H1 (cell line): ENCODE measurements at regions not wholly inside any gene's neighbourhood (a gene's known extent, or its start where the extent isn't known, plus 50 kb on each side); places are given as distances from the start of the nearest gene placed in this dataset.
A peak's percentile ranks its signal among the peaks of the same experiment; 100 is the strongest.

Experiments used
- CTCF ChIA-PET: fragments of 300-600 bp; sonication (Branson Sonifier 250); formaldehyde crosslinking; loops from one replicate; lab custom pipeline; 2021; ENCODE audit not compliant: partially characterized antibody; lab: Charles Lee
- POLR2A ChIA-PET: fragments of 300-600 bp; sonication (Branson Sonifier 250); formaldehyde crosslinking; loops from one replicate; lab custom pipeline; 2021; ENCODE audit warnings: inconsistent platforms; ENCODE audit not compliant: partially characterized antibody; lab: Charles Lee
- DNase-seq, 2 experiments: peaks; one replicate each; pipeline versions ENCODE4 v3.0.0 to v3.0.0-alpha.2; 2010 to 2022; ENCODE audit warnings: low spot score in 2 of 2, low read depth in 1 of 2, mixed read lengths in 1 of 2
- FAIRE-seq: peaks from 2 replicates; lab custom pipeline; 2011; peaks lifted over from hg19 to GRCh38; lab: Jason Lieb, UNC
- H2AFZ ChIP-seq: 2 replicates; pipeline ENCODE4 v1.8.1; 2012; ENCODE audit warnings: low read length, inconsistent platforms
- H2AK5ac ChIP-seq: 2 replicates; pipeline ENCODE4 v1.6.1; 2013; ENCODE audit warnings: low read depth, low read length
- H2BK120ac ChIP-seq: replicated peaks from 2 replicates; pipeline ENCODE3; 2013; ENCODE audit warnings: low read depth, low read length, inconsistent platforms
- H2BK12ac ChIP-seq: 2 replicates; pipeline ENCODE4 v1.6.1; 2013; ENCODE audit warnings: low read depth, low read length
- H2BK15ac ChIP-seq: 2 replicates; pipeline ENCODE4 v1.6.1; 2013; ENCODE audit warnings: low read length
- H2BK20ac ChIP-seq: 2 replicates; pipeline ENCODE4 v1.6.1; 2013; ENCODE audit warnings: low read length
- H2BK5ac ChIP-seq: 2 replicates; pipeline ENCODE4 v1.6.1; 2013; ENCODE audit warnings: low read depth, low read length
- H3K14ac ChIP-seq: 2 replicates; pipeline ENCODE4 v1.6.1; 2013; ENCODE audit warnings: inconsistent platforms; ENCODE audit not compliant: insufficient read length
- H3K18ac ChIP-seq: 2 replicates; pipeline ENCODE4 v1.6.1; 2013; ENCODE audit warnings: low read length; ENCODE audit errors: extremely low read depth
- H3K23ac ChIP-seq: 2 replicates; pipeline ENCODE4 v1.6.1; 2013; ENCODE audit warnings: inconsistent platforms; ENCODE audit not compliant: insufficient read length
- H3K23me2 ChIP-seq: 2 replicates; pipeline ENCODE4 v1.6.1; 2013; ENCODE audit warnings: low read depth, low read length
- H3K27ac ChIP-seq: 2 replicates; pipeline ENCODE4 v1.6.1; 2011; ENCODE audit warnings: low read depth, low read length, inconsistent platforms
- H3K27me3 ChIP-seq, 4 experiments: replicated peaks in 1 of 4; 1 replicate in 1 of 4; 2 replicates in 3 of 4; pipeline versions ENCODE4 v1.6.1 to v1.8.1; 2011 to 2013; ENCODE audit warnings: low read length in 3 of 4, mild to moderate bottlenecking in 3 of 4, inconsistent platforms in 2 of 4, mixed read lengths in 2 of 4, moderate library complexity in 1 of 4; ENCODE audit not compliant: control insufficient read depth in 3 of 4, insufficient read depth in 3 of 4; ENCODE audit errors: extremely low read depth in 1 of 4
- H3K36me3 ChIP-seq, 4 experiments: 2 replicates each; pipeline versions ENCODE4 v1.6.1 to v1.8.1; 2011 to 2013; ENCODE audit warnings: mild to moderate bottlenecking in 4 of 4, low read length in 3 of 4, moderate library complexity in 2 of 4, control low read depth in 1 of 4, inconsistent platforms in 1 of 4; ENCODE audit not compliant: insufficient read depth in 4 of 4, control insufficient read depth in 2 of 4
- H3K4ac ChIP-seq: replicated peaks from 2 replicates; pipeline ENCODE3; 2013; ENCODE audit warnings: low read length, low read depth, mixed read lengths, inconsistent platforms; ENCODE audit not compliant: insufficient read length
- H3K4me1 ChIP-seq, 4 experiments: replicated peaks in 1 of 4; 1 replicate in 1 of 4; 2 replicates in 3 of 4; pipeline versions ENCODE4 v1.6.1 to v1.8.1; 2011 to 2013; ENCODE audit warnings: low read length in 3 of 4, inconsistent platforms in 2 of 4, mixed read lengths in 1 of 4; ENCODE audit not compliant: insufficient read depth in 4 of 4, control insufficient read depth in 3 of 4
- H3K4me2 ChIP-seq, 2 experiments: 2 replicates each; pipeline versions ENCODE4 v1.6.1 to v1.8.1; 2011 to 2013; ENCODE audit warnings: low read depth in 2 of 2, low read length in 2 of 2, control low read depth in 1 of 2, inconsistent platforms in 1 of 2, mild to moderate bottlenecking in 1 of 2; ENCODE audit not compliant: insufficient read depth in 1 of 2
- H3K4me3 ChIP-seq, 4 experiments: fragments of 200-600, 300-600 bp in 1 of 4; sonication (generic), shearing (Covaris generic), sonication (Bioruptor Twin) in 1 of 4; 2 replicates each; pipeline versions ENCODE4 v1.5.1 to v1.8.1; 2011 to 2016; ENCODE audit warnings: low read length in 4 of 4, low read depth in 3 of 4, control low read depth in 2 of 4, inconsistent platforms in 2 of 4, mild to moderate bottlenecking in 2 of 4, mixed read lengths in 1 of 4, moderate library complexity in 1 of 4; ENCODE audit not compliant: insufficient read depth in 2 of 4; ENCODE audit errors: extremely low read depth in 1 of 4
- H3K56ac ChIP-seq: replicated peaks from 2 replicates; pipeline ENCODE3; 2013; ENCODE audit warnings: low read depth, mild to moderate bottlenecking, mixed read lengths, low read length, inconsistent platforms; ENCODE audit not compliant: insufficient read length
- H3K79me1 ChIP-seq: 2 replicates; pipeline ENCODE4 v1.6.1; 2013; ENCODE audit warnings: low read depth, low read length, control low read depth
- H3K79me2 ChIP-seq, 2 experiments: 2 replicates each; pipeline versions ENCODE4 v1.6.1 to v1.8.1; 2012 to 2013; ENCODE audit warnings: low read length in 2 of 2, mild to moderate bottlenecking in 2 of 2, inconsistent platforms in 1 of 2; ENCODE audit not compliant: insufficient read depth in 2 of 2, control insufficient read depth in 1 of 2
- H3K9ac ChIP-seq, 4 experiments: replicated peaks in 1 of 4; 1 replicate in 1 of 4; 2 replicates in 3 of 4; pipeline versions ENCODE4 v1.6.1 to v1.8.1; 2011 to 2013; ENCODE audit warnings: low read depth in 3 of 4, low read length in 3 of 4, control low read depth in 2 of 4, mild to moderate bottlenecking in 2 of 4, moderate library complexity in 2 of 4, inconsistent platforms in 1 of 4; ENCODE audit errors: extremely low read depth in 1 of 4
- H3K9me3 ChIP-seq, 2 experiments: 2 replicates each; pipeline versions ENCODE4 v1.6.1 to v1.8.1; 2012 to 2013; ENCODE audit warnings: mild to moderate bottlenecking in 2 of 2, moderate library complexity in 2 of 2, control low read depth in 1 of 2, inconsistent platforms in 1 of 2, low read depth in 1 of 2, low read length in 1 of 2, mixed read lengths in 1 of 2; ENCODE audit not compliant: insufficient read depth in 2 of 2
- H4K20me1 ChIP-seq, 2 experiments: replicated peaks in 1 of 2; 2 replicates each; pipeline versions ENCODE3 to v1.8.1; 2011 to 2013; ENCODE audit warnings: inconsistent platforms in 2 of 2, low read length in 2 of 2, mild to moderate bottlenecking in 1 of 2; ENCODE audit not compliant: insufficient read depth in 2 of 2, control insufficient read depth in 1 of 2
- H4K5ac ChIP-seq: 2 replicates; pipeline ENCODE4 v1.6.1; 2013; ENCODE audit warnings: low read length, low read depth, mixed read lengths, inconsistent platforms; ENCODE audit not compliant: insufficient read length
- H4K8ac ChIP-seq: 2 replicates; pipeline ENCODE4 v1.8.0; 2013; ENCODE audit warnings: mild to moderate bottlenecking, moderate library complexity, low read length, inconsistent platforms; ENCODE audit not compliant: insufficient read depth; ENCODE audit errors: extremely low read depth
- H4K91ac ChIP-seq: replicated peaks from 2 replicates; pipeline ENCODE3; 2013; ENCODE audit warnings: low read length, mixed read lengths, inconsistent platforms; ENCODE audit not compliant: insufficient read length
- ATF3 ChIP-seq: IDR thresholded peaks from 2 replicates; pipeline ENCODE4 v1.6.1; 2011; ENCODE audit warnings: low read depth, mild to moderate bottlenecking, low read length; ENCODE audit not compliant: insufficient read depth
- WGBS, 2 experiments: shearing (Covaris generic) in 1 of 2; methylation state at CpG; one replicate each; pipeline versions ENCODE4 v1.1.6 to v1.1.7; 2013 to 2015; ENCODE audit warnings: low lambda C conversion rate in 2 of 2, mixed read lengths in 2 of 2, inconsistent platforms in 1 of 2, low coverage in 1 of 2, missing lambda C conversion rate in 1 of 2; ENCODE audit not compliant: insufficient replicate concordance in 2 of 2, insufficient coverage in 1 of 2, insufficient read length in 1 of 2; ENCODE audit errors: extremely low coverage in 1 of 2, missing lambda C conversion rate in 1 of 2; 5-methylcytosine and 5-hydroxymethylcytosine counted together

DNA sequence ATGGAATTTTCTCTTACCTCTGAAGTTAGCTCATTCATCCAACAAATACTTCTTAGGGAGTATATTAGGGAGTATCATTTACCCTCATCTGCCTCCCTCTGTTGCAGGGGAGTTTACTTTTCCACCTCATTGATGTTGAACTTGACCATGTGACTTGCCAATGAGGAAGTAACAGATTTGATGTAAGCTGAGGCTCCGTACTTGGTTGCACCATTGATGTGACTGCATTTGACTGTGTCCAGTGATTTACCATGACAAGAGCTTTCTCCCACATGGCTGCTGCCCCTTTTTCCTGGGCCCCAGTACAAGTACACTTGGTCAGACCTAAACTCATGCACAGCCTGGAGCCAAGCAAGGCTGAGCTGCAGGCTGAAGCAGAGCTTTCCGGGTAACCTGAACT lies 81.6 kb upstream of the HS3ST2 start:
- 81% methylated on average over 2 of the region's 2 CpGs; no CpG with 5 or more reads in 1 of the 2 experiments for WGBS, 2 experiments
- H2BK12ac ChIP-seq: no peak overlapping the region
- peak overlapping the region; percentile 72; the same call in 1 of the 2 replicates for H2AFZ ChIP-seq
- no peaks in the 10 kb centered on the region for H3K79me2 ChIP-seq
- ChIA-PET POLR2A (no interaction called here), CTCF (interaction anchor here (0.6 to 1.6 kb wide), 4 partner anchors 9 to 326 kb away, joined by 3 to 4 read pairs (median 3); no protein-coding TSS in a partner anchor)
- no peak overlapping the region for H4K8ac ChIP-seq
- H2BK15ac ChIP-seq: no peak overlapping the region
- H2AK5ac ChIP-seq: no peak overlapping the region
- H2BK20ac ChIP-seq: no peak overlapping the region
- no peak overlapping the region for H3K56ac ChIP-seq
- no peak overlapping the region for H3K9ac ChIP-seq
- no peak overlapping the region for H3K4me2 ChIP-seq
- H3K9me3 ChIP-seq: no peaks in the 10 kb centered on the region
- H3K14ac ChIP-seq: no peak overlapping the region
- no peak for DNase-seq
- H2BK120ac ChIP-seq: no peak overlapping the region
- H3K4me3 ChIP-seq: no peak overlapping the region
- no peak overlapping the region for H4K91ac ChIP-seq
- H3K79me1 ChIP-seq: no peaks in the 10 kb centered on the region
- no peaks in the 10 kb centered on the region for H3K27me3 ChIP-seq
- FAIRE-seq: no peak
- no peak overlapping the region for H3K4ac ChIP-seq
- H3K23ac ChIP-seq: no peak overlapping the region
- H2BK5ac ChIP-seq: no peak overlapping the region
- peaks cover 0 to 4% (median 3%) of the 10 kb centered on the region in 4 experiments; a peak in 2 of 7 replicates for H3K4me1 ChIP-seq
- no peak overlapping the region for H3K27ac ChIP-seq
- no peak overlapping the region for H4K5ac ChIP-seq
- H3K18ac ChIP-seq: no peak overlapping the region
- no peaks in the 10 kb centered on the region for H4K20me1 ChIP-seq
- no peaks in the 10 kb centered on the region for H3K23me2 ChIP-seq
- no peaks in the 10 kb centered on the region for H3K36me3 ChIP-seq
- no peak for TF ChIP-seq ATF3
